ENCODE measurements at regions not wholly inside any gene's neighbourhood (a gene's known extent, or its start where the extent isn't known, plus 50 kb on each side); places are given as distances from the start of the nearest gene placed in this dataset.

- Histone ChIP-seq H3K9ac (ENCODE audit: insufficient read depth, low read length) (no peak overlapping the region), H3K36me3 (ENCODE audit: control insufficient read depth, insufficient read depth, low read length) (no peaks in the 10 kb centered on the region), H3K79me2 (ENCODE audit: control insufficient read depth, insufficient read depth, low read length) (no peaks in the 10 kb centered on the region), H3K4me1 (ENCODE audit: control insufficient read depth, extremely low read depth, insufficient read depth, low read length) (peaks cover 17% of the 10 kb centered on the region), H3K4me2 (ENCODE audit: extremely low read depth, insufficient read depth, low read length) (peak overlapping the region; percentile 75), H4K20me1 (ENCODE audit: control insufficient read depth, extremely low read depth, insufficient read depth, low read length) (no peaks in the 10 kb centered on the region), H3K4me3 (replicated peaks in 1 of 4; ENCODE audit: control extremely low read depth in 1 of 4, insufficient read depth in 1 of 4, low read depth in 3 of 4, low read length in 4 of 4) (no peak overlapping the region), H3K9me3 (ENCODE audit: control insufficient read depth, insufficient read depth, low read depth, low read length) (no peaks in the 10 kb centered on the region), H2AFZ (ENCODE audit: low read length) (no peak overlapping the region), H3K27me3 (ENCODE audit: control insufficient read depth, insufficient read depth, low read length) (no peaks in the 10 kb centered on the region), H3K27ac (ENCODE audit: insufficient read depth, low read length) (no peak overlapping the region)
- peak; percentile 48 to 84 for DNase-seq (ENCODE audit: low read depth in 2 of 2)
- no peak for TF ChIP-seq CTCF (conservative IDR thresholded peaks at IDR 0.05 in 1 of 2, IDR thresholded peaks at IDR 0.05 in 1 of 2; ENCODE audit: low read depth in 1 of 2, low read length in 2 of 2)
- TF ChIP-seq EZH2 (IDR thresholded peaks at IDR 0.05; ENCODE audit: low read length, missing control alignments): no peak
Observed at GRCh38 chr14:53304726-53305381, 151.7 kb upstream of the DDHD1 start.

GRCh38 chr14:53295985-53296582 is 143.0 kb upstream of the DDHD1 start:
- Histone ChIP-seq H2AFZ (ENCODE audit: low read length) (no peak overlapping the region), H3K9me3 (ENCODE audit: control insufficient read depth, insufficient read depth, low read depth, low read length) (no peaks in the 10 kb centered on the region), H3K4me1 (ENCODE audit: control insufficient read depth, extremely low read depth, insufficient read depth, low read length) (no peaks in the 10 kb centered on the region), H3K36me3 (ENCODE audit: control insufficient read depth, insufficient read depth, low read length) (no peaks in the 10 kb centered on the region), H3K79me2 (ENCODE audit: control insufficient read depth, insufficient read depth, low read length) (no peaks in the 10 kb centered on the region), H3K27ac (ENCODE audit: insufficient read depth, low read length) (no peak overlapping the region), H3K27me3 (ENCODE audit: control insufficient read depth, insufficient read depth, low read length) (no peaks in the 10 kb centered on the region), H3K4me3 (replicated peaks in 1 of 4; ENCODE audit: control extremely low read depth in 1 of 4, insufficient read depth in 1 of 4, low read depth in 3 of 4, low read length in 4 of 4) (no peak overlapping the region), H3K9ac (ENCODE audit: insufficient read depth, low read length) (no peak overlapping the region), H4K20me1 (ENCODE audit: control insufficient read depth, extremely low read depth, insufficient read depth, low read length) (no peaks in the 10 kb centered on the region), H3K4me2 (ENCODE audit: extremely low read depth, insufficient read depth, low read length) (no peak overlapping the region)
- DNase-seq (ENCODE audit: low read depth in 2 of 2): peak; percentile 37 to 69
- TF ChIP-seq EZH2 (IDR thresholded peaks at IDR 0.05; ENCODE audit: low read length, missing control alignments) (no peak), CTCF (conservative IDR thresholded peaks at IDR 0.05 in 1 of 2, IDR thresholded peaks at IDR 0.05 in 1 of 2; ENCODE audit: low read depth in 1 of 2, low read length in 2 of 2) (peak; percentile 46 to 48)

- Histone ChIP-seq H3K9me3 (ENCODE audit: control insufficient read depth, insufficient read depth, low read depth, low read length) (no peaks in the 10 kb centered on the region), H3K4me2 (ENCODE audit: extremely low read depth, insufficient read depth, low read length) (no peak overlapping the region), H3K79me2 (ENCODE audit: control insufficient read depth, insufficient read depth, low read length) (no peaks in the 10 kb centered on the region), H2AFZ (ENCODE audit: low read length) (no peak overlapping the region), H3K36me3 (ENCODE audit: control insufficient read depth, insufficient read depth, low read length) (no peaks in the 10 kb centered on the region), H4K20me1 (ENCODE audit: control insufficient read depth, extremely low read depth, insufficient read depth, low read length) (no peaks in the 10 kb centered on the region), H3K9ac (ENCODE audit: insufficient read depth, low read length) (no peak overlapping the region), H3K27me3 (ENCODE audit: control insufficient read depth, insufficient read depth, low read length) (no peaks in the 10 kb centered on the region), H3K4me3 (replicated peaks in 1 of 4; ENCODE audit: control extremely low read depth in 1 of 4, insufficient read depth in 1 of 4, low read depth in 3 of 4, low read length in 4 of 4) (no peak overlapping the region), H3K27ac (ENCODE audit: insufficient read depth, low read length) (no peak overlapping the region), H3K4me1 (ENCODE audit: control insufficient read depth, extremely low read depth, insufficient read depth, low read length) (no peaks in the 10 kb centered on the region)
- TF ChIP-seq CTCF (conservative IDR thresholded peaks at IDR 0.05 in 1 of 2, IDR thresholded peaks at IDR 0.05 in 1 of 2; ENCODE audit: low read depth in 1 of 2, low read length in 2 of 2): no peak
- no peak for TF ChIP-seq EZH2 (IDR thresholded peaks at IDR 0.05; ENCODE audit: low read length, missing control alignments)
- DNase-seq (ENCODE audit: low read depth in 2 of 2): no peak
Observed at GRCh38 chr14:53295372-53295771, 142.2 kb upstream of the DDHD1 start.

Data from fibroblast of lung (primary cell).